ENCODE measurements at regions not wholly inside any gene's neighbourhood (a gene's known extent, or its start where the extent isn't known, plus 50 kb on each side); places are given as distances from the start of the nearest gene placed in this dataset.

DNA sequence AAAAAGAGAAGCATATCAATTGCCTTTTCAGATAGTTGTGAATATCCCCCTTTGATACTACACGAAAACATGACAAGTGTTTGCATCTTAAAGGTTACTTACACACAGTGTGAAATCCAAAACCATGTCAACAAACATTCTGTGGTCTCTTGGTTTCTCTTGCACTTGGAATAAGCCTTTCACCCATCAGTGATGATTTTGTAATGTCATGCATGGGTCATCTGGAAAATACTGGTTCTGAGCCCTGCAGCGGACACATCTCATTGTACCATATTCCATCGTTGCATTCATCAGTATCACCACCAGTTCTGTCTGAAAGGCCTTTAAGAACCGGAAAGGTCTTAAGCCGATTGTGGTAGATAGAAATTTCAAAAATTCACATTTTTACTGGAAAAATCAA lies 65.4 kb upstream of the SOX1 start:
- in situ Hi-C loops (cut with MboI; ENCODE audit: low pct_ligation_motif_present in 1 of 4, low pct_unique_long_range_greater_than_20kb in 1 of 4, low sequenced_read_pairs in 3 of 4) (no loop called here), intact Hi-C loops (cut with DNase I; ENCODE audit: low total_unique reads) (no loop called here)

DNA sequence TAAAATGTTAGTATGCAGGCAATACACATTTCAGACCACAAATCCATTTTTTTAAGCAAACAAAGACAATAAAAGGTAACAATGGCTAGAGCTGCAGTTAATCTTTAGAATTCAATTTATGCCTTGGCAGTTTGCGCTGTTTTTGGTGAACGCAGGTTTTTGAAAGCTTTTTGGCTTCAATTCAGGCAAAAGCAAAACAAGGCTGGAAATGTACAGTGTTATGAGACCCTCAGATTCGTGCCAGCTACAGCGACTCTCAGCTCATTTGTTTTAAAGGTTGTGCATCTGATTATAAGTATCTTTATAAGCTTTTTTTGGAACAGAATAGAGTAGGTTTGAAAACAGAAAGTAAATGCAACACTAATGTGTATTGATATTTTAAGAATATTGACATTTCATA lies 63.6 kb upstream of the SOX1 start:
- in situ Hi-C loops (cut with MboI; ENCODE audit: low pct_ligation_motif_present in 1 of 4, low pct_unique_long_range_greater_than_20kb in 1 of 4, low sequenced_read_pairs in 3 of 4): no loop called here
- Histone ChIP-seq H3K4me3 (no peak overlapping the region), H3K27ac (no peak overlapping the region), H3K4me1 (no peaks in the 10 kb centered on the region), H3K9me3 (no peaks in the 10 kb centered on the region), H3K36me3 (no peaks in the 10 kb centered on the region), H3K27me3 (no peaks in the 10 kb centered on the region)
- TF ChIP-seq POLR2A (IDR thresholded peaks at IDR 0.05) (no peak), POLR2AphosphoS5 (IDR thresholded peaks at IDR 0.05) (no peak), EP300 (IDR thresholded peaks at IDR 0.05; ENCODE audit: low read depth) (no peak)
- TF ChIP-seq, protein P1, sequence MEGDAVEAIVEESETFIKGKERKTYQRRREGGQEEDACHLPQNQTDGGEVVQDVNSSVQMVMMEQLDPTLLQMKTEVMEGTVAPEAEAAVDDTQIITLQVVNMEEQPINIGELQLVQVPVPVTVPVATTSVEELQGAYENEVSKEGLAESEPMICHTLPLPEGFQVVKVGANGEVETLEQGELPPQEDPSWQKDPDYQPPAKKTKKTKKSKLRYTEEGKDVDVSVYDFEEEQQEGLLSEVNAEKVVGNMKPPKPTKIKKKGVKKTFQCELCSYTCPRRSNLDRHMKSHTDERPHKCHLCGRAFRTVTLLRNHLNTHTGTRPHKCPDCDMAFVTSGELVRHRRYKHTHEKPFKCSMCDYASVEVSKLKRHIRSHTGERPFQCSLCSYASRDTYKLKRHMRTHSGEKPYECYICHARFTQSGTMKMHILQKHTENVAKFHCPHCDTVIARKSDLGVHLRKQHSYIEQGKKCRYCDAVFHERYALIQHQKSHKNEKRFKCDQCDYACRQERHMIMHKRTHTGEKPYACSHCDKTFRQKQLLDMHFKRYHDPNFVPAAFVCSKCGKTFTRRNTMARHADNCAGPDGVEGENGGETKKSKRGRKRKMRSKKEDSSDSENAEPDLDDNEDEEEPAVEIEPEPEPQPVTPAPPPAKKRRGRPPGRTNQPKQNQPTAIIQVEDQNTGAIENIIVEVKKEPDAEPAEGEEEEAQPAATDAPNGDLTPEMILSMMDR (IDR thresholded peaks at IDR 0.05): no peak
- no peak for DNase-seq
- intact Hi-C loops (cut with DNase I; ENCODE audit: low total_unique reads): no loop called here
- 67 to 69% methylated on average over 4 of the region's 4 CpGs for WGBS, 2 donors (ENCODE audit: low coverage in 1 of 2)

More for the DNA sequence above, 65.4 kb upstream of the SOX1 start:
- H3K36me3 ChIP-seq: no peaks in the 10 kb centered on the region
- 85 to 89% methylated on average over 5 of the region's 5 CpGs for WGBS, 2 donors (ENCODE audit: low coverage in 1 of 2)
- no peak overlapping the region for H3K27ac ChIP-seq
- no peak for DNase-seq
- H3K4me3 ChIP-seq: no peak overlapping the region
- no peak for TF ChIP-seq POLR2A (IDR thresholded peaks at IDR 0.05)
- TF ChIP-seq EP300 (IDR thresholded peaks at IDR 0.05; ENCODE audit: low read depth): no peak
- TF ChIP-seq, protein P1 (IDR thresholded peaks at IDR 0.05): no peak
- no peak for TF ChIP-seq POLR2AphosphoS5 (IDR thresholded peaks at IDR 0.05)
- no peaks in the 10 kb centered on the region for H3K4me1 ChIP-seq
- H3K27me3 ChIP-seq: no peaks in the 10 kb centered on the region
- no peaks in the 10 kb centered on the region for H3K9me3 ChIP-seq

GRCh38 chr13:112003941-112004340 lies 63.0 kb upstream of the SOX1 start:
- intact Hi-C loops (cut with DNase I; ENCODE audit: low total_unique reads): no loop called here
- no peak overlapping the region for H3K27ac ChIP-seq
- in situ Hi-C loops (cut with MboI; ENCODE audit: low pct_ligation_motif_present in 1 of 4, low pct_unique_long_range_greater_than_20kb in 1 of 4, low sequenced_read_pairs in 3 of 4): no loop called here
- 78% methylated on average over 1 to 3 of the region's 3 CpGs for WGBS, 2 donors (ENCODE audit: low coverage in 1 of 2)
- TF ChIP-seq POLR2A (IDR thresholded peaks at IDR 0.05): no peak
- TF ChIP-seq, protein P1 (IDR thresholded peaks at IDR 0.05): no peak
- no peak for TF ChIP-seq EP300 (IDR thresholded peaks at IDR 0.05; ENCODE audit: low read depth)
- TF ChIP-seq POLR2AphosphoS5 (IDR thresholded peaks at IDR 0.05): no peak
- H3K4me1 ChIP-seq: no peaks in the 10 kb centered on the region
- no peaks in the 10 kb centered on the region for H3K9me3 ChIP-seq
- H3K36me3 ChIP-seq: no peaks in the 10 kb centered on the region
- H3K27me3 ChIP-seq: no peaks in the 10 kb centered on the region
- DNase-seq: no peak
- H3K4me3 ChIP-seq: no peak overlapping the region

GRCh38 chr13:112005925-112006324 lies 61.0 kb upstream of the SOX1 start:
- intact Hi-C loops (cut with DNase I; ENCODE audit: low total_unique reads): no loop called here
- TF ChIP-seq POLR2A (IDR thresholded peaks at IDR 0.05): no peak
- TF ChIP-seq EP300 (IDR thresholded peaks at IDR 0.05; ENCODE audit: low read depth): no peak
- no peak for TF ChIP-seq POLR2AphosphoS5 (IDR thresholded peaks at IDR 0.05)
- TF ChIP-seq, protein P1 (IDR thresholded peaks at IDR 0.05): no peak
- H3K9me3 ChIP-seq: no peaks in the 10 kb centered on the region
- no peaks in the 10 kb centered on the region for H3K27me3 ChIP-seq
- WGBS, 2 donors (ENCODE audit: low coverage in 1 of 2): 75 to 82% methylated on average over 3 of the region's 3 CpGs
- H3K4me3 ChIP-seq: no peak overlapping the region
- H3K27ac ChIP-seq: no peak overlapping the region
- in situ Hi-C loops (cut with MboI; ENCODE audit: low pct_ligation_motif_present in 1 of 4, low pct_unique_long_range_greater_than_20kb in 1 of 4, low sequenced_read_pairs in 3 of 4): no loop called here
- H3K36me3 ChIP-seq: no peaks in the 10 kb centered on the region
- no peaks in the 10 kb centered on the region for H3K4me1 ChIP-seq
- DNase-seq: no peak
